ENCODE measurements at regions not wholly inside any gene's neighbourhood (a gene's known extent, or its start where the extent isn't known, plus 50 kb on each side); places are given as distances from the start of the nearest gene placed in this dataset.

DNA sequence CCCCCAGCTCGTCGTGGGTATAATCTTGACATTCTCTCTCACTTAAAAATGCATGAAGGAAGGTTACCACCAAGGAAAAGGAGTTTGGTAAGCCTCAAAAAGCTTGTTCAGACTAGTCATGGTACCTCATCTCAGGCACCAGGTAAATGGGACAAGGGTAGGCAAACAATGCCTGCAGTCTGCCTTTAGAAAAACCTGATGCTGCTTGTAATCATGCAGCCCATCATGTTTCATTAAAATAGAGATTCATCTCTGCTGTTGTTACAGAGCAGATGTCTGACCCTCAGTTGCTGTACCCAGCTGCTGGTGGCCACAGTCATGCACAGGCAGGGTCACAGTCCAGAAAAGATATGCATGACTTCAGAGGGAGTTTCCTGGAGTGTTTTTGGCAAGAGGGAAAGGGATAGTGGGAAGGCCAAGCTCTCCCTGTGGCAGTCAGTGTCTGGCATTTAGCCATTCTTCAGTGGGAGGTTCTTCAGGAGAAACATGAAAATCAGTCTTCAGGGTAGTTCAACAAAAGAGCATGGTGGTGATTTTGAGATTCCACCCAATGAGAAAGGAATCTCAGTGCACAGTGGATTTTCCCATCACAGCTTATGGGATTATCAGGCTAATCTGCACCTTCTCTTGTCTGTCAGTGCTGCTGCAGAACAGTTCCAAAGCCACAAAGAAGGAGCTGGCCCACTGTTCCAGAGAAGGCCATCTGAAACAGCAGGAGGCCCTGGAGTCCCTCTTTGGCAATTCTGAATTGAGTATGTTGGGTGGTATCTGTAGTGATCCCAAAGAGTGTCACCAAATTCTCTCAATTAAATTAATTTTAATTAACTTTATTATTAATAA lies 202.7 kb upstream of the FRMD6 start:
- no peak overlapping the region for H3K4me3 ChIP-seq (ENCODE audit: low read length)
- TF ChIP-seq, protein P1, sequence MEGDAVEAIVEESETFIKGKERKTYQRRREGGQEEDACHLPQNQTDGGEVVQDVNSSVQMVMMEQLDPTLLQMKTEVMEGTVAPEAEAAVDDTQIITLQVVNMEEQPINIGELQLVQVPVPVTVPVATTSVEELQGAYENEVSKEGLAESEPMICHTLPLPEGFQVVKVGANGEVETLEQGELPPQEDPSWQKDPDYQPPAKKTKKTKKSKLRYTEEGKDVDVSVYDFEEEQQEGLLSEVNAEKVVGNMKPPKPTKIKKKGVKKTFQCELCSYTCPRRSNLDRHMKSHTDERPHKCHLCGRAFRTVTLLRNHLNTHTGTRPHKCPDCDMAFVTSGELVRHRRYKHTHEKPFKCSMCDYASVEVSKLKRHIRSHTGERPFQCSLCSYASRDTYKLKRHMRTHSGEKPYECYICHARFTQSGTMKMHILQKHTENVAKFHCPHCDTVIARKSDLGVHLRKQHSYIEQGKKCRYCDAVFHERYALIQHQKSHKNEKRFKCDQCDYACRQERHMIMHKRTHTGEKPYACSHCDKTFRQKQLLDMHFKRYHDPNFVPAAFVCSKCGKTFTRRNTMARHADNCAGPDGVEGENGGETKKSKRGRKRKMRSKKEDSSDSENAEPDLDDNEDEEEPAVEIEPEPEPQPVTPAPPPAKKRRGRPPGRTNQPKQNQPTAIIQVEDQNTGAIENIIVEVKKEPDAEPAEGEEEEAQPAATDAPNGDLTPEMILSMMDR (conservative IDR thresholded peaks at IDR 0.05; ENCODE audit: low read depth, low read length), result no peak
- DNase-seq (ENCODE audit: low read depth), result no peak

DNA sequence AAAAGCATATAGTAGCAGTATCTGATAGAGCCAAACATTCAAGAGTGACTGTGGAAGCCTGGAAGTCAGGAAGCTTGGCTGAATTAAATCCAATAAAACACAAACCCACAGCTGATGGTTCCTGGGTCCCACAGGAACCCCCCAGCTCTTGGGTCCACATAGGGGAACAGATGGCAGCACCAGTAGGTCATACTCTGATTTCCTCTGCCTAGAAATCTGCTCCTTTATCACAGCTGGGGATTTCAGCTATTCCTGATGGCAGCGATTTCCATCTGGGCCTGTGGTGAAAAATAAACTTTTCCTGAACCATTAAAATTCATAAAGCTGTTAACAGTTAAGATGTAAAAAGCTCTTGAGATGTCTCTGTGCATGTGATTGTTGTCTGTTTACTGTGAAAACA lies 202.0 kb upstream of the FRMD6 start:
- DNase-seq (ENCODE audit: low read depth), result no peak
- TF ChIP-seq, protein P1 (conservative IDR thresholded peaks at IDR 0.05; ENCODE audit: low read depth, low read length), result no peak
- no peak overlapping the region for H3K4me3 ChIP-seq (ENCODE audit: low read length)

DNA sequence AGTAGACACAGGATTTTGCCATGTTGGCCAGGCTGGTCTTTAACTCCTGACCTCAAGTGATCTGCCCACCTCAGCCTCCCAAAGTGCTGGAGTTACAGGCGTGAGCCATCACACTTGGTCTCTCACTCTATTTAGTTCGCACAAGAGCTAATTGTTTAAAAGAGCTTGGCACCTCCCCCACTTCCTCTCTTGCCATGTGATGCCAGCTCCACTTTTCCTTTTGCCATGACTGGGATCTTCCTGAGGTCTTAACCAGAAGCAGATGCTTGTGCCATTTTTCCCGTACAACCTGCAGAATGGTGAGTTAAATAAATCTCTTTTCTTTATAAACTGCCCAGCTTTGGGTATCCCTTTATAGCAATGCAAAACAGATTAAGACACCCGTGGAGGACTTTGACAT lies 200.1 kb upstream of the FRMD6 start:
- TF ChIP-seq, protein P1 (conservative IDR thresholded peaks at IDR 0.05; ENCODE audit: low read depth, low read length), result no peak
- H3K4me3 ChIP-seq (ENCODE audit: low read length), result no peak overlapping the region
- no peak for DNase-seq (ENCODE audit: low read depth)

DNA sequence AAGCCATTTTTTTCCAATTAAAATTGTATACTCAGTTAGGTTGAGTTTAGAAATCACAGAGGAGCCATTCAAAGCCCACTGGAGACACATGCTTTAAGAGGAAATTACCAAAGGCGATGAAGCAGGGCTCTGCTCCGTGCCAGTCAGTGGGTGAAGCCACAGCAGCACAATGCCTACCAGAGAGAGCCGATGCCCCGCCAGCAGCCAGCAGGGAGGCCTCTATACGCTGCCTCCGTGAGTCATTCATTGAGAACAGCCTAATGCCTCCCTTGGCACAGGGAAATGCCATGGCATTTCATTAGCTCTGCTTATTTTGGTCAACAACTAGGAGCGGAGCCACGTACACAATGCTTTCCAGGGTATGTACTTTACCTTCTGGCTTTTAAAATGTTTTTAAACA lies 197.8 kb upstream of the FRMD6 start:
- DNase-seq (ENCODE audit: low read depth), result no peak
- TF ChIP-seq, protein P1 (conservative IDR thresholded peaks at IDR 0.05; ENCODE audit: low read depth, low read length), result no peak
- no peak overlapping the region for H3K4me3 ChIP-seq (ENCODE audit: low read length)

DNA sequence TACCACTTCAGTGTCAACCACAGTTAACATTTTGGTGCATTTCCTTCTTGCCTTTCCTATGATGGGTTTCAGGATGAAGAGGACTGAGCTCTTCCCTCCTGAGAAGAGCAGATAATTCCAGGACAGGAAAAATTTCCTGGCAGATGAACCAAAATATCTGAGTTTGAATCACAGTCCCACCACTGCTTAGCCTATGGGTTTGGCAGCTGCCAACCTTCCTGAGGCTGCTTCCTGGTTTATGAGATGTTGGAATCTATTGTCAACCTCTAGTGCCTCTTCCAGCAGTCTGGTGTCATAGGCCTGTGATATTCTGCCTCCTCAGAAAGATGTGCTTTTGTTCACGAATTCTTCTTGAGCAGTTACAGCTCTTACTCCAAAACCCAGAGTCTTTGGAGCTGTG lies 197.4 kb upstream of the FRMD6 start:
- no peak for DNase-seq (ENCODE audit: low read depth)
- TF ChIP-seq, protein P1 (conservative IDR thresholded peaks at IDR 0.05; ENCODE audit: low read depth, low read length), result no peak
- H3K4me3 ChIP-seq (ENCODE audit: low read length), result no peak overlapping the region

DNA sequence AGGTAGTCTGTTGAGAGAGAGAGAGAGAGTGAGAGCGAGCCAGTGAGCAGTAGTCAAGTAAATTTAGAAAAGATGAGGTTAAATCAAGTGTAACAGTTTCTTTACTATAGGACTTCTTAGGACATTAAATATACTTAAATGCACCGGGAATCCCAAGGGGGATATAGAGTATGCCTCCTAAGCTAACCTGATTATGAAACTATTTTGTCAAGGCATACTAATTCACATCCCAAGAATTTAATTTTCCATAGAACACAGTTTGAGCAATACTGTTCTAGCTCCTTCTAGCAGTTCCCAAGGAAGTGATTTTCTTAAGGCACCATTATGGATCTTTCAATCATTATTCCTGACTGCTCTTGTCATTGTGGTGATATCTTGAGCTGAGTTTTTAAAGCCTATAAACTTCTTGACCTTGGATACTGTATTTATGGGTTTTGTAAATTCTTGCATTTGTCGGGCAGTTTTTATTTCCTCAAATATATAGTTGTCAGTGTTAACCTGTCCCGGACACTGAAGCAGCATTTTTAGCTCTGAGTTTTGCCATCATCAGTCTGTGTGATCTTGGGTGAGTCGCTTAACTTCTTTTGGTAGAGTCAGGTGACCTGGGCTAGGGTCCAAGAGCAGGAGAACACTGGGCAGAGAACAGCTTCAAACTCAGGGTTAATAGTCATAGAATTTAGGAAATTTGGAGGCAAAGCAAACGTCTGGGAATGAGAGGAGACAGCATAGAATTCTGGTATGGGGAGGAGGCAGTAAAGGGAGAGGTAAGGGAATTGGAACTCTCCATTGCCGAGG lies 196.5 kb upstream of the FRMD6 start:
- TF ChIP-seq, protein P1 (conservative IDR thresholded peaks at IDR 0.05; ENCODE audit: low read depth, low read length), result no peak
- no peak for DNase-seq (ENCODE audit: low read depth)
- no peak overlapping the region for H3K4me3 ChIP-seq (ENCODE audit: low read length)
